SK-N-SH (cell line): ENCODE measurements at regions not wholly inside any gene's neighbourhood (a gene's known extent, or its start where the extent isn't known, plus 50 kb on each side); places are given as distances from the start of the nearest gene placed in this dataset.

ENCODE experiments used
- CTCF ChIA-PET: fragments of 300-600, 350-600 bp; formaldehyde crosslinking; extraction: SDS; loops from one replicate; lab custom pipeline; 2021; lab: Yijun Ruan, JAX
- POLR2A ChIA-PET: fragments of 350-600 bp; sonication (Branson Sonifier 250); formaldehyde crosslinking; extraction: SDS; loops from one replicate; lab custom pipeline; 2020; ENCODE audit warnings: antibody characterized with exemption, inconsistent platforms; lab: Yijun Ruan, JAX
- DNase-seq: peaks from one replicate; pipeline ENCODE4 v3.0.0; 2012
- H2AFZ ChIP-seq: fragments of 200-600 bp; sonication (generic); 2 replicates; pipeline ENCODE4 v1.8.1; 2016; ENCODE audit warnings: antibody characterized with exemption, mild to moderate bottlenecking, low read depth
- H3F3A ChIP-seq: fragments of 200-600 bp; sonication (generic); replicated peaks from 2 replicates; pipeline ENCODE3; 2016; ENCODE audit warnings: antibody characterized with exemption, mild to moderate bottlenecking; ENCODE audit not compliant: insufficient read depth
- H3K27ac ChIP-seq, 2 experiments: fragments of 200-500 bp in 1 of 2; fragments of 200-600 bp in 1 of 2; sonication (Bioruptor generic) in 1 of 2; sonication (generic), shearing (Covaris generic) in 1 of 2; 2 replicates each; pipeline versions ENCODE4 v1.5.1 to v1.6.1; 2014 to 2016; ENCODE audit warnings: low read depth in 2 of 2, inconsistent platforms in 1 of 2, low read length in 1 of 2, mild to moderate bottlenecking in 1 of 2, mixed read lengths in 1 of 2
- H3K27me3 ChIP-seq: fragments of 200-600 bp; sonication (generic), shearing (Covaris generic); 2 replicates; pipeline ENCODE4 v1.6.1; 2016; ENCODE audit warnings: mixed run types; ENCODE audit not compliant: insufficient read depth
- H3K36me3 ChIP-seq, 2 experiments: fragments of 200-500 bp in 1 of 2; fragments of 200-600 bp in 1 of 2; sonication (Bioruptor generic) in 1 of 2; sonication (generic) in 1 of 2; replicated peaks in 1 of 2; 2 replicates each; pipeline versions ENCODE3 to v1.5.1; 2014 to 2016; ENCODE audit warnings: low read length in 1 of 2, mild to moderate bottlenecking in 1 of 2; ENCODE audit not compliant: insufficient read depth in 2 of 2, control insufficient read depth in 1 of 2
- H3K4me1 ChIP-seq, 2 experiments: fragments of 200-500 bp in 1 of 2; fragments of 200-600 bp in 1 of 2; sonication (Bioruptor generic) in 1 of 2; sonication (generic), shearing (Covaris generic) in 1 of 2; 2 replicates each; pipeline versions ENCODE4 v1.5.1 to v1.6.1; 2014 to 2016; ENCODE audit warnings: low read depth in 1 of 2, low read length in 1 of 2, mixed run types in 1 of 2; ENCODE audit not compliant: insufficient read depth in 2 of 2, control insufficient read depth in 1 of 2
- H3K4me2 ChIP-seq: fragments of 200-600 bp; sonication (generic), shearing (Covaris generic); 2 replicates; pipeline ENCODE4 v1.6.1; 2017; ENCODE audit warnings: mixed run types
- H3K4me3 ChIP-seq, 2 experiments: fragments of 200-500 bp in 1 of 2; fragments of 200-600 bp in 1 of 2; sonication (Bioruptor generic) in 1 of 2; sonication (generic), shearing (Covaris generic) in 1 of 2; 2 replicates each; pipeline versions ENCODE4 v1.5.1 to v1.8.1; 2014 to 2016; ENCODE audit warnings: low read depth in 2 of 2, inconsistent platforms in 1 of 2, low read length in 1 of 2, mild to moderate bottlenecking in 1 of 2, mixed read lengths in 1 of 2, moderate library complexity in 1 of 2
- H3K79me2 ChIP-seq: fragments of 200-600 bp; sonication (generic); 2 replicates; pipeline ENCODE4 v1.8.1; 2017; ENCODE audit warnings: mild to moderate bottlenecking; ENCODE audit not compliant: insufficient read depth
- H3K9ac ChIP-seq: fragments of 200-600 bp; sonication (generic); 2 replicates; pipeline ENCODE4 v1.6.1; 2017; ENCODE audit warnings: mixed run types
- H3K9me2 ChIP-seq: fragments of 200-600 bp; sonication (generic); 2 replicates; pipeline ENCODE4 v1.6.1; 2017; ENCODE audit warnings: mixed run types
- H3K9me3 ChIP-seq: fragments of 200-600 bp; sonication (generic); 2 replicates; pipeline ENCODE4 v1.6.1; 2017; ENCODE audit warnings: mixed run types, mild to moderate bottlenecking, moderate library complexity
- H4K20me1 ChIP-seq: fragments of 200-600 bp; sonication (generic); 2 replicates; pipeline ENCODE4 v1.6.1; 2017; ENCODE audit warnings: mild to moderate bottlenecking, mixed run types; ENCODE audit not compliant: insufficient read depth
- CTCF ChIP-seq: fragments of 200-600 bp; sonication (generic); IDR thresholded peaks from 2 replicates; pipeline ENCODE4 v1.6.1; 2017; ENCODE audit warnings: antibody characterized with exemption, mild to moderate bottlenecking, moderate library complexity
- GABPA ChIP-seq: IDR thresholded peaks from 2 replicates; pipeline ENCODE4 v1.4.0; 2012; ENCODE audit warnings: low read depth, mild to moderate bottlenecking
- GATA2 ChIP-seq: sonication (generic); formaldehyde crosslinking; IDR thresholded peaks from 2 replicates; pipeline ENCODE4 v1.5.0; 2020; ENCODE audit warnings: mild to moderate bottlenecking, missing genetic modification reagents
- NFIC ChIP-seq: IDR thresholded peaks from 2 replicates; pipeline ENCODE4 v1.4.0; 2012; ENCODE audit warnings: borderline replicate concordance
- NRF1 ChIP-seq: IDR thresholded peaks from 2 replicates; pipeline ENCODE4 v1.6.1; 2012; ENCODE audit warnings: low read depth, mild to moderate bottlenecking, low read length
- RCOR1 ChIP-seq: fragments of 150-350 bp; IDR thresholded peaks from 2 replicates; pipeline ENCODE4 v1.6.1; 2017; ENCODE audit warnings: antibody characterized with exemption, low read length
- REST ChIP-seq: IDR thresholded peaks from 2 replicates; pipeline ENCODE4 v1.6.1; 2012; ENCODE audit warnings: mild to moderate bottlenecking, low read depth, low read length, moderate library complexity
- SIN3A ChIP-seq: IDR thresholded peaks from 2 replicates; pipeline ENCODE4 v1.6.1; 2012; ENCODE audit warnings: low read depth, mild to moderate bottlenecking, low read length, moderate library complexity, borderline replicate concordance
- TAF1 ChIP-seq: IDR thresholded peaks from 2 replicates; pipeline ENCODE4 v1.6.1; 2012; ENCODE audit warnings: low read depth, mild to moderate bottlenecking, low read length, moderate library complexity, borderline replicate concordance
- TEAD4 ChIP-seq: IDR thresholded peaks from 2 replicates; pipeline ENCODE4 v1.4.0; 2012; ENCODE audit warnings: mild to moderate bottlenecking, borderline replicate concordance; ENCODE audit not compliant: insufficient read depth
- YY1 ChIP-seq: IDR thresholded peaks from 2 replicates; pipeline ENCODE4 v1.4.0; 2012; ENCODE audit warnings: low read depth, mild to moderate bottlenecking
- WGBS: methylation state at CpG from one replicate; pipeline ENCODE4 v1.1.6; 2017; ENCODE audit warnings: low lambda C conversion rate; 5-methylcytosine and 5-hydroxymethylcytosine counted together
- TF ChIP-seq, protein P1 (sequence below): IDR thresholded peaks from 2 replicates; pipeline ENCODE4 v1.4.0; 2012; ENCODE audit warnings: low read depth, borderline replicate concordance
- TF ChIP-seq, protein P2 (sequence below): IDR thresholded peaks from 2 replicates; pipeline ENCODE4; 2012

DNA sequence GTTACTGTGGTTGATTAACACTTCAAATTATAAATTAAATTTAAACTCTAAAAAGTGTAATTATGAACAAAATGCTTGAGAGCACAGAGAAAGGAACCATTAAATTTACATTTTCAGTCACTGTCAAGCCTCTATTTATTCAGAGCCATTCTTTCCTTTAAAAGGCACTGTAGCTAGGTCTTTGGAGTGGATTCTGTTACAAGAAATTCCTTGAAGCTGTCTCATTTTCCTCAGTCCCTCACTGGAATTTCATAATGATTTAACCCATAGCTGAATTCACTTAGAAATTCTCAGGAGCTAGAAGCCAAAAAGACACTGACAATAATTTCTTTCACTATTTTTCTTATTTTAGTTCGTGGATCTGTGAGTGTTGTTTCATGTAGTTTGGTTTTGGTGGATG, 81.2 kb upstream of the TCF12 start (continued):
- TF ChIP-seq SIN3A: no peak
- peak; percentile 44; the same call in 1 of the 2 replicates for TF ChIP-seq TEAD4
- no peak for TF ChIP-seq RCOR1
- no peak for TF ChIP-seq YY1
- no peak for TF ChIP-seq GATA2 (CRISPR knock-in tag)
- no peak for TF ChIP-seq NRF1
- TF ChIP-seq NFIC: no peak
- no peak for TF ChIP-seq CTCF
- TF ChIP-seq, protein P1, sequence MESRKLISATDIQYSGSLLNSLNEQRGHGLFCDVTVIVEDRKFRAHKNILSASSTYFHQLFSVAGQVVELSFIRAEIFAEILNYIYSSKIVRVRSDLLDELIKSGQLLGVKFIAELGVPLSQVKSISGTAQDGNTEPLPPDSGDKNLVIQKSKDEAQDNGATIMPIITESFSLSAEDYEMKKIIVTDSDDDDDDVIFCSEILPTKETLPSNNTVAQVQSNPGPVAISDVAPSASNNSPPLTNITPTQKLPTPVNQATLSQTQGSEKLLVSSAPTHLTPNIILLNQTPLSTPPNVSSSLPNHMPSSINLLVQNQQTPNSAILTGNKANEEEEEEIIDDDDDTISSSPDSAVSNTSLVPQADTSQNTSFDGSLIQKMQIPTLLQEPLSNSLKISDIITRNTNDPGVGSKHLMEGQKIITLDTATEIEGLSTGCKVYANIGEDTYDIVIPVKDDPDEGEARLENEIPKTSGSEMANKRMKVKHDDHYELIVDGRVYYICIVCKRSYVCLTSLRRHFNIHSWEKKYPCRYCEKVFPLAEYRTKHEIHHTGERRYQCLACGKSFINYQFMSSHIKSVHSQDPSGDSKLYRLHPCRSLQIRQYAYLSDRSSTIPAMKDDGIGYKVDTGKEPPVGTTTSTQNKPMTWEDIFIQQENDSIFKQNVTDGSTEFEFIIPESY: no peak
- TF ChIP-seq, protein P2, sequence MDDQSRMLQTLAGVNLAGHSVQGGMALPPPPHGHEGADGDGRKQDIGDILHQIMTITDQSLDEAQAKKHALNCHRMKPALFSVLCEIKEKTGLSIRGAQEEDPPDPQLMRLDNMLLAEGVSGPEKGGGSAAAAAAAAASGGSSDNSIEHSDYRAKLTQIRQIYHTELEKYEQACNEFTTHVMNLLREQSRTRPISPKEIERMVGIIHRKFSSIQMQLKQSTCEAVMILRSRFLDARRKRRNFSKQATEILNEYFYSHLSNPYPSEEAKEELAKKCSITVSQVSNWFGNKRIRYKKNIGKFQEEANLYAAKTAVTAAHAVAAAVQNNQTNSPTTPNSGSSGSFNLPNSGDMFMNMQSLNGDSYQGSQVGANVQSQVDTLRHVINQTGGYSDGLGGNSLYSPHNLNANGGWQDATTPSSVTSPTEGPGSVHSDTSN: no peak
- TF ChIP-seq TAF1: no peak
- TF ChIP-seq, all 33 proteins: peak for 4

GRCh38 chr15:56835718-56836171, 82.7 kb upstream of the TCF12 start:
- ChIA-PET CTCF (interaction anchor here (1.2 kb wide), 1 partner anchor 34 kb away, joined by 4 read pairs; no protein-coding TSS in a partner anchor), POLR2A (no interaction called here)
- H2AFZ ChIP-seq: peak overlapping the region; percentile 46; the same call in 1 of the 2 replicates

More at GRCh38 chr15:56835718-56836171, 82.7 kb upstream of the TCF12 start:
- H3K9me2 ChIP-seq: no peaks in the 10 kb centered on the region
- TF ChIP-seq NFIC (peak; percentile 65), REST (no peak), GABPA (no peak)
- TF ChIP-seq, all 33 proteins: peak for 1
- 38% methylated on average over 2 of the region's 2 CpGs for WGBS
- H3K36me3 ChIP-seq: no peaks in the 10 kb centered on the region
- no peaks in the 10 kb centered on the region for H3K27me3 ChIP-seq
- peak overlapping the region; percentile 1 to 63; a peak in 3 of 4 replicates for H3K27ac ChIP-seq
- peaks cover 17% of the 10 kb centered on the region for H3F3A ChIP-seq
- no peaks in the 10 kb centered on the region for H3K9me3 ChIP-seq
- H3K9ac ChIP-seq: no peak overlapping the region
- no peaks in the 10 kb centered on the region for H3K79me2 ChIP-seq
- H3K4me1 ChIP-seq: peaks cover 8 to 9% of the 10 kb centered on the region in 2 experiments; a peak in 3 of 4 replicates
- peak; percentile 30 for DNase-seq
- no peak overlapping the region for H3K4me3 ChIP-seq
- H3K4me2 ChIP-seq: no peak overlapping the region
- H4K20me1 ChIP-seq: no peaks in the 10 kb centered on the region
